ENCODE measurements at regions not wholly inside any gene's neighbourhood (a gene's known extent, or its start where the extent isn't known, plus 50 kb on each side); places are given as distances from the start of the nearest gene placed in this dataset.

DNA sequence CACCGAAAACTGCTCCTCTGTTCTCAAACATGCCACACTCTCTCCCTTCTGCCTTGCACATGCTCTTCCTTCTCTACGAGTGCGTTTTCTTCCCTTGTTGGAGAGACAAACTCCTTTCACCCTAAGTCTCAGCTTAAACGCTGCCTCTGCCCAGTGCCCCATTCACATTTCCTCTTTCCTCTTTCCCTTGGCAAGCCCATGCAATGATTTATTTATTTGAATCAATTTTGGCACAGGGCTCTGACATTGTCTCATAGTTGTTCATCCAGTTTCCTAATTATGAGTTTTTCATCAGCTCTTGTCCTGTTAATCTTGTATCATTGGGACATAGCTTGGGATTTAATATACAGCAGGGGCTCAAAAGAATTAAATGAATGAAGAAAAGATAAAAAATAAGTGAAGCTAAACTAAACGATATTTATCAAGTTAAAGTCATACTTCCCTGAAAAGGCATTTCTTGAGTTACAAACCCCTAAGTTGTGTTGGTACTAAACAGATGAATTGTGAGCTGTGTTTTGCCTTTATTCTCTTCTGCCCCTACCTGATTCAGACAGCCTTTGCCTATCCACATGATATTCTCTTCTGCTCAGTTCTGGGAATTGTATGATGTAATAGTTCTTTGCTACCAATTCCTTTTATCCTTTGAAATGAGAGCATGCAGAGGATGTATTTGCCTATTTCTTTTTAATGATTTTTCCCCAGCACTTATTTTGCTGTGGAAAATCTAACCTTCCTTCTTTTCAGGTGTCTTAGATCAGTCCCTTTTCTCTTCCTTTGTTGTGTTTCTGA is 704.4 kb downstream of the UTRN start:
- Histone ChIP-seq H2AFZ (ENCODE audit: low read length) (no peak overlapping the region), H3K27ac (ENCODE audit: low read depth, low read length, poor library complexity, severe bottlenecking) (no peak overlapping the region), H4K20me1 (ENCODE audit: insufficient read depth, low read length) (no peaks in the 10 kb centered on the region), H3K9ac (ENCODE audit: low read length) (no peak overlapping the region), H3F3A (ENCODE audit: insufficient read depth, low read length) (no peaks in the 10 kb centered on the region), H3K4me2 (ENCODE audit: low read length) (no peak overlapping the region), H3K79me2 (ENCODE audit: insufficient read depth, low read length) (no peaks in the 10 kb centered on the region), H3K9me2 (ENCODE audit: low read depth, low read length) (no peaks in the 10 kb centered on the region), H3K36me3 (ENCODE audit: insufficient read depth, low read length) (no peaks in the 10 kb centered on the region), H3K4me3 (ENCODE audit: low read depth, low read length, poor library complexity, severe bottlenecking) (no peak overlapping the region), H3K9me3 (ENCODE audit: low read length) (no peaks in the 10 kb centered on the region), H3K27me3 (ENCODE audit: insufficient read depth, low read length) (no peaks in the 10 kb centered on the region), H3K4me1 (ENCODE audit: insufficient read depth, low read length, severe bottlenecking) (no peaks in the 10 kb centered on the region)
- TF ChIP-seq EZH2 (IDR thresholded peaks at IDR 0.05; ENCODE audit: borderline replicate concordance, low read length): no peak
- TF ChIP-seq, protein P1, sequence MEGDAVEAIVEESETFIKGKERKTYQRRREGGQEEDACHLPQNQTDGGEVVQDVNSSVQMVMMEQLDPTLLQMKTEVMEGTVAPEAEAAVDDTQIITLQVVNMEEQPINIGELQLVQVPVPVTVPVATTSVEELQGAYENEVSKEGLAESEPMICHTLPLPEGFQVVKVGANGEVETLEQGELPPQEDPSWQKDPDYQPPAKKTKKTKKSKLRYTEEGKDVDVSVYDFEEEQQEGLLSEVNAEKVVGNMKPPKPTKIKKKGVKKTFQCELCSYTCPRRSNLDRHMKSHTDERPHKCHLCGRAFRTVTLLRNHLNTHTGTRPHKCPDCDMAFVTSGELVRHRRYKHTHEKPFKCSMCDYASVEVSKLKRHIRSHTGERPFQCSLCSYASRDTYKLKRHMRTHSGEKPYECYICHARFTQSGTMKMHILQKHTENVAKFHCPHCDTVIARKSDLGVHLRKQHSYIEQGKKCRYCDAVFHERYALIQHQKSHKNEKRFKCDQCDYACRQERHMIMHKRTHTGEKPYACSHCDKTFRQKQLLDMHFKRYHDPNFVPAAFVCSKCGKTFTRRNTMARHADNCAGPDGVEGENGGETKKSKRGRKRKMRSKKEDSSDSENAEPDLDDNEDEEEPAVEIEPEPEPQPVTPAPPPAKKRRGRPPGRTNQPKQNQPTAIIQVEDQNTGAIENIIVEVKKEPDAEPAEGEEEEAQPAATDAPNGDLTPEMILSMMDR (IDR thresholded peaks at IDR 0.05; ENCODE audit: low read length): no peak

DNA sequence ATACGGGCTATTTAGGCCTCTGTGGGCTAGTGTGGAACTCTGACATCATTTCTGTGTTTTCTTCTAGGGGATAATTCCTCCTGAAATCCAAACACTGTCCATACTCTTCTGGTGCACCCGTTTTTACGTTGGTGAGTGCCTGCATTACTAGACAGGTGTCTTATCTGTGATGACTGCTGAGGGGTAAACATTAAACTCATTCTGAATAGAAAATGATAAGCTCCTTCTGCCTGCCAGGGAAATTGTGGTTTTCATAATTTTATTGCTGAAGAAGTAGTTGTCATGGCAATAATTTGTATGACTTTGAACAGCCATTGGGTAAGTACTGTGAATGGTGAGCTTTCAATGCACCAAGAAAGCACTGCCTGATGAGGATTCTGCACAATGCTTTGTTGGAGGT is 705.6 kb downstream of the UTRN start:
- Histone ChIP-seq H3K4me2 (ENCODE audit: low read length) (no peak overlapping the region), H3K27me3 (ENCODE audit: insufficient read depth, low read length) (no peaks in the 10 kb centered on the region), H3K36me3 (ENCODE audit: insufficient read depth, low read length) (no peaks in the 10 kb centered on the region), H3K9me2 (ENCODE audit: low read depth, low read length) (no peaks in the 10 kb centered on the region), H4K20me1 (ENCODE audit: insufficient read depth, low read length) (no peaks in the 10 kb centered on the region), H3K9me3 (ENCODE audit: low read length) (no peaks in the 10 kb centered on the region), H3K4me3 (ENCODE audit: low read depth, low read length, poor library complexity, severe bottlenecking) (no peak overlapping the region), H3K79me2 (ENCODE audit: insufficient read depth, low read length) (no peaks in the 10 kb centered on the region), H2AFZ (ENCODE audit: low read length) (no peak overlapping the region), H3K4me1 (ENCODE audit: insufficient read depth, low read length, severe bottlenecking) (no peaks in the 10 kb centered on the region), H3F3A (ENCODE audit: insufficient read depth, low read length) (no peaks in the 10 kb centered on the region), H3K9ac (ENCODE audit: low read length) (no peak overlapping the region), H3K27ac (ENCODE audit: low read depth, low read length, poor library complexity, severe bottlenecking) (no peak overlapping the region)
- TF ChIP-seq, protein P1 (IDR thresholded peaks at IDR 0.05; ENCODE audit: low read length): no peak
- TF ChIP-seq EZH2 (IDR thresholded peaks at IDR 0.05; ENCODE audit: borderline replicate concordance, low read length): no peak

DNA sequence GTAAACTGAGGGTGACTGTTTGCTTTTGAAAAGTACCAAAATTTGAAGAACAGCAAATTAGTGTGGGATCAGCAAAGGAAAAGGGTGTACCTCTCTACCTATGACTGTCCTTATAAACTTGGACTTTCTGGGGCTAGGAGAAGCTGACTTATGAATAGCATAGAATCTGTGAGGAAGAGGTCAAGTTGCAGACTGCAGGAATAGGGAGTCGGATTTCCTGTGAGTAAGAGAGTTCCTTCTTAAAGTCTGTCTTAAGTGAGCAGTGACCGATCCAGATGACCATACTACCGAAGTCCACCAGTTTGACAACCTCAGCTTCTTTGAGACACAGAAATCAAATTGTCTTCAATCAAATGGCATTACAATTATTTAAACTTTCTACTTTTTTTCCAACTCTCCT is 708.7 kb downstream of the UTRN start:
- no peak for TF ChIP-seq EZH2 (IDR thresholded peaks at IDR 0.05; ENCODE audit: borderline replicate concordance, low read length)
- TF ChIP-seq, protein P1 (IDR thresholded peaks at IDR 0.05; ENCODE audit: low read length): no peak
- H3K36me3 ChIP-seq (ENCODE audit: insufficient read depth, low read length): no peaks in the 10 kb centered on the region
- H3K27me3 ChIP-seq (ENCODE audit: insufficient read depth, low read length): no peaks in the 10 kb centered on the region
- H3K4me1 ChIP-seq (ENCODE audit: insufficient read depth, low read length, severe bottlenecking): no peaks in the 10 kb centered on the region
- H2AFZ ChIP-seq (ENCODE audit: low read length): no peak overlapping the region
- H3K9me3 ChIP-seq (ENCODE audit: low read length): no peaks in the 10 kb centered on the region
- H3K9me2 ChIP-seq (ENCODE audit: low read depth, low read length): no peaks in the 10 kb centered on the region
- no peak overlapping the region for H3K4me3 ChIP-seq (ENCODE audit: low read depth, low read length, poor library complexity, severe bottlenecking)
- no peak overlapping the region for H3K9ac ChIP-seq (ENCODE audit: low read length)
- no peak overlapping the region for H3K27ac ChIP-seq (ENCODE audit: low read depth, low read length, poor library complexity, severe bottlenecking)
- H3K79me2 ChIP-seq (ENCODE audit: insufficient read depth, low read length): no peaks in the 10 kb centered on the region
- no peak overlapping the region for H3K4me2 ChIP-seq (ENCODE audit: low read length)
- no peaks in the 10 kb centered on the region for H4K20me1 ChIP-seq (ENCODE audit: insufficient read depth, low read length)
- H3F3A ChIP-seq (ENCODE audit: insufficient read depth, low read length): no peaks in the 10 kb centered on the region

Measured in OCI-LY1 (cell line).